Renal pelvis (tissue), 1 donor: ENCODE measurements at regions not wholly inside any gene's neighbourhood (a gene's known extent, or its start where the extent isn't known, plus 50 kb on each side); places are given as distances from the start of the nearest gene placed in this dataset.
A peak's percentile ranks its signal among the peaks of the same experiment; 100 is the strongest.

Experiments used
- DNase-seq: peaks from one replicate; pipeline ENCODE4 v3.0.0-alpha.2; 2013

DNA sequence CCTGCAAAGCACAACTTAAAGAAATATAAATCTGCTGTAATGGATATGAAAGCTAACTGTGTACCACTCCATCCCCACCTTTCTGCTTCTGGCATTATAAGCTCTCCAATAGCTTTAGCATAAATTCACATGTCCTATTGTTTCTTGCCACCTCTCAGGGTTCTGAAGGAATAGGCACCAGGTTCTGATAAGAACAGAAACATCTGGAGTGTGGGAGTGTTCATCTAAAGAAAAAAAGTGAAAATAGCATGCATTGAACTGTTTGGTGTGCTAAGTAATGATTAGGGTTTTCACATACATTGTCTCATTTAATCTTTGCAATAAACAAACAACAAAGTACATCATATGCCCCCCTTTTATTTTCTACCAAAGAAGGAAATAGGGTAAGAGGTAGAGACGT is 72.3 kb downstream of the FAM76B start:
- no peak for DNase-seq

DNA sequence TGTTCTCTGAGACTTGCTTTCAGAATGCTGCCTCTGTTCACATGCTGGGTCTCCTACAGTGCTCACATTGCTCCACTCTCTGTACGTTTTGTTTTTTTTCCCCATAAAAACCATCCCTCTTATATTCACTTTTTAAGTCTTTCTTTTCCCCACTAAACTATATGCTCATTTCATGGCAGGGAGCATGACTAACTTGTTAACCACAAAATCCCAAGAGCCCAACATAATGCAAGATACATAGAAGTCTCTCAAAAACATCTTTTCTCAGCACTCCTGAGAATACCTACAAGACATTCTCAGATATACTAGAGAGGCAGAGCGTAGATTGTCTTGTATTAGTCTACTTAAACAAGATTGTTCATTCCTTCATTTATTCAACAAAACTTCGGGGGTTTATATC is 73.3 kb downstream of the FAM76B start:
- DNase-seq = no peak

DNA sequence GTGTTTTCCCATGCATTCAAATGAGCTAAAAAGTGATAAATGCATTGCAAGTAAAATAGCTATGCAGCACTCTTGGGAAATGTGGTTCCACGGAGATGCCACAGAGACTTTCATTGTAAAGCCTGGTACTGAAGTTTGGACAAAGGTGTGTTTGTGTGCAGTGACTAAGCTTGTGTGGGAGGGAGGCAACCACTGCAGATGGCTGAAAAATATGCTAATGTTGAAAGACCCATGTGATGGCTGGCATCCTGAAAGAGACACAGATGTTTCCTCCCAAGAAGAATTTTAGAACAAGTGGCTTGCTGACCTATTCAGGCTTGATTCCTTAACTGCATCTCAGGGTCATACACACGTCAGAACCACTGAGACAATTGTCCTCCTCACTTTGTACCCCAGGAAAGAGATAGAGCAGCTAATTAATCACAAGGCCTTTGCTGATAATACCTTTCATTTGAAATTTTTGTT is 73.8 kb downstream of the FAM76B start:
- no peak for DNase-seq

GRCh38 chr11:95714843-95715776 is 74.5 kb downstream of the FAM76B start:
- no peak for DNase-seq

GRCh38 chr11:95713428-95713827 is 76.2 kb downstream of the FAM76B start:
- no peak for DNase-seq

GRCh38 chr11:95711945-95712221 is 77.7 kb downstream of the FAM76B start:
- no peak for DNase-seq

DNA sequence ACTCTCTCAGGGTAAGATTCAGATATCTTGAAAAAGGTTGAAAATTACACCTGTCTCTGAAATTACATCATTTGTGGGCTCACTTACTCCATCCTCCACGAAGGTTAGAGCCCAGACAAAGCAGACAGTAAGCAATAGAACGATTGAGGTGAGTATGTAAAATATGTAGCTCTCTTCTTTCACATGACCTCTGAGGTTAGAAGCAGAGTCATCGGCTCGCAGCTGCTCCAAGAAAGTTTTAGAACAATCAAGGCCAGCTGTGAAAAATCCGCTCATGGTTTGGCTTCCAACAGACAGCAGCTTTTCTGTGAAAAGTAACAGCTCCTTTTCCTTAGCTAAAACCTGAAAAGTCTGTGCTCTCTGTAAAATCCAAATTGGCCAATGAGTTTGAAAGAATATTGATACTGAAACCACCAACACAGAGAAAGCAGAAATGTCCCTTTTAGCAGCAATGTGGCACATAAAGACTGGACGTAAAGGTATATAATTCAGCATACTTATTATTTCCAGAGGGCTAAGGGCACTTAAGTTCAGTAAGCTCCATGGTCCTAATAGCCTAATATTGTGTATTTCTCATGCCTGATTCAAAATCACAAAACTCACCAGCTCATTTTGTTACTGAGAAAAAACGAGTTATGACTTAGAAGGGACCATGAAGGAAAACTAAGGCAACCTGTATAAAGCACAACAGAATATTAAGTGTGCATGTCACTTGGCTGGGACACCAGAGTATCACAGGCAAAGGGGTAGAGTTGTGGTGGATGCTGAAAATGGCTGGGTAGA is 78.2 kb downstream of the FAM76B start:
- no peak for DNase-seq

- no peak for DNase-seq
Measured at GRCh38 chr11:95708681-95709080, 80.9 kb downstream of the FAM76B start.

DNA sequence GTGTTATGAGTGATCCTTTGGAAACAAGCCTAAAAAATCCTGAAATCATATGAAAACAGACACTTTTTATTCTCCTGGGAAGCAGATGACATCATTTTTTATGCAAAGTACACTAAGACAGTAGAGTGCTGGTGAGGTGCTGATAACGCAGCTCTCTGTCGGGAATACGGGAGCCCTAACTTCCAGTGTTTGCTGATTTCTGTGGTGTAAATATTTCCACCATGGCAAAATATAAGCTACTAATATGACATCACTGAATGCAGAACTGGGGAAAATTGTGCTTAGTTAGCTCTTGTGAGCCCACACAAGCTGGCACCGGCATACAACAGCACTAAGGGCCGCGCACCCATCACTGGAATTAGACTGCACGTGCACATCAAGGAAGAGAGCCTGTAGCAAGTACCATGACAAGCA is 82.6 kb downstream of the FAM76B start:
- DNase-seq = no peak

GRCh38 chr11:95705485-95706124 is 84.0 kb downstream of the FAM76B start:
- peak; percentile 92 for DNase-seq

DNA sequence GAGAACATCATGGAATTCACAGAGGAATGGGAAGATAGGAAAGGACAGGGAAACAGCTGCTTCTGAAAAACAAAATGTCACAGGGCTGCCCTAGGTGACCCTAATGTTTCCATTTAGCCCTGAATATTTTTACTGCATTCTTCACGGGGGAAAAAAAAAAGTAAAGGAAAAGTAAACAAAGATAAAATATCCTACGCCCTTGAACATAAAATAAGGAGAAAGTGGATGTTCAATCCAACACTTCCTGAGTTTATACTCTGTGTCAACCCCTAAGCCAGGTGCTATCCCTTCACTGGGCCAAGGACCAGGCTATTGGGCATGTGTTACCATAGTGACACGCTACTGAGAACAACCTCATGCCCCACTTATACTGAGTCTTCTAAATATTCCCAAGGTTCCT is 84.7 kb downstream of the FAM76B start:
- DNase-seq = no peak

DNA sequence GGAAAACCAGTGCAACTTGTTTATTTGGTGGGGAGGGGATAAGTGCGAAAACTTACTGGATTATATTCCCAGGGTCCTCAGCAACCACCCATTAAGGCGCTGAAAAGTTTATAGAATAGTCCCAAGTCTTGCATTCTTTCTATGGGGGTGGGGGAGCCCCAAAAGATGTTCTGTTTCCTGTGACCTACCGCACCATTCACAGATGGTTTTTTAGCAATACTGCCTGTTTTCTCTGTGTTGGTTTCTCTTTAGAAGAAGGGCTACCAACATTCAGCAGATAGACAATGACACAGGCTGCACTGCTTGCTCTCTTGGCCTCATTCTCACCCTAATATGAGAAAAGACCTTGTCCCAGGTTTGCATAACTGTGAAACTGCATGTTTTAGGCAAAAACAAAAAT is 86.5 kb downstream of the FAM76B start:
- DNase-seq = no peak

DNA sequence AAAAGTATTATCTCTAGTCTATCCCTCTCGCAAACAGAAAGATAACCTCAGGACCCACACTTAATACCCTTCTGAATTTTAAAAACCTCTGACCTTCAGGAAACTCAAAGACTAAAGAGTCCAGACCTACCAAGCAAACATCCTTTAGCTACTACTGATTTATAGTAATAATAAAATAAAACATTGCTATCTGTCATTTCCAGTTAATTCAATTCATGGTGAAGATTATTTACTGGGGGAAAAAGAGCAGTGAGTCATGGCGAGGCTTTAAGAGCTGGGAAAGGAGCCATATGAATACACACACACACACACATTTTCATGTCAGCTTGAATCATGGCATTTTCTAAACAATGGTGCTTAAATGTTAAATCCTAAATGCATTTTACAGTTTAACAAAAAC is 87.1 kb downstream of the FAM76B start:
- DNase-seq = peak; percentile 78

- no peak for DNase-seq
Measured at GRCh38 chr11:95700471-95700817, 89.1 kb downstream of the FAM76B start.

GRCh38 chr11:95699631-95700470 is 89.7 kb downstream of the FAM76B start:
- no peak for DNase-seq

DNA sequence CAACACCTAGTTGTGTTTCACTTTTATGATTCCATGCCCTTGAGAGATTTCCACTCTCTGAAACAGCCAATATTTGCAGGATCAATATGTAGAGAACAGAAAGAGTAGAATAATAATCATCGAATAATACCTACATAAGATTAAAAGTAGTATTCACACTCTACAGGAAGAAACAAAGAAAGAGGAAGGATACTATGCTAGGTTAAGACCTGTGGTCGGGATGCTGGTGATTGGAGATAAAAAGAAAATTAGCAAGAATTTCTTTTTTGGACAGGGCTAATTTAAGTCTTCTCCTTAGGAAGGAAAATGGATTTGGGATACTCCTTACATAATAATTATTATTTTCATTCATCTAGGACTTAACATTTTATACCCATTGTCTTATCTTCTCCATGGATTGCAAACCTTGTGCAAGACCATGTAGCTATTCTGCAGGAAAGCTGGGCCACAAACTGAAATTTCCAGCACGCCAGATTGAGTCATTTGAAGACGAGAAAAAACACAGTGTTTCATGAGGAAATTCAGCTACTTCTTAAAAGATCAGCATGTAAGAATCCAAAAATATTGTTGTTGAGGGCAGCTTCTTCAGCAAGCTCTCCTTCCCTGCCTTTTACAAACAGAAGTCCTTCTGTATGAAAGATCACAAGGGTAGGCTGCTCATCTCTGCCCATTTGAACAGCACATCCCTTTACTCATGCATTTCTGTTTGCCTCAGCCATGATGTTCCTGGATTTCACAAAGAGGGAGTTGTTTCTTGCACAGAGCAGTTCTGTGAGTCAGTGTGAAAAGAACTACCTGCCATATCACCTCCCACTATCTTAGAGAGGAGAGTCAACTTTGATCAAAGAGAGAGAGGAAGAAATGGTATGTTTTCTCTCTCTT is 90.7 kb downstream of the FAM76B start:
- DNase-seq = no peak

- no peak for DNase-seq
Measured at GRCh38 chr11:95697614-95698408, 91.8 kb downstream of the FAM76B start.

DNA sequence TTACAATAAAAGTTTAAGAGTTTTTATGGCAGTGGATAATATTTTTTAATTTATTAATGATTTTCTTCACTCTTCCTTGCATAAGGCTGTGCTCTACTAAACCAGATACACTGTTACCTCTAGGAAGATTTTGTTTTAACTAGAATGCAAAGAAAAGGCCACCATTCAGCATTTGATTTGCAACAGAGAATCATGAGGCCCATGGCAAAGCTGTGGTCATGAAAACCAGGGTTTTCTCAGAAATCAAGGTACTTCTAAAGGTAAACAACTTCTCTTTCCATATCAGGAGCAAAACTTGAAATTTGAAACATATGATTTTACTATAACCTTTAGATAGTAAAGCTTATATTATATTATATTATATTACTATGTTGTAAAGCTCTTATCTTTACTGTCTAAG is 94.4 kb downstream of the FAM76B start:
- DNase-seq = no peak

- DNase-seq = no peak
Measured at GRCh38 chr11:95693298-95693697, 96.3 kb downstream of the FAM76B start.
